GM23338 (cell line): ENCODE measurements at regions not wholly inside any gene's neighbourhood (a gene's known extent, or its start where the extent isn't known, plus 50 kb on each side); places are given as distances from the start of the nearest gene placed in this dataset.

Source experiments
- ATAC-seq: fragments of 200-7000 bp; cut with Tn5 transposase; 3 replicates; pipeline ENCODE4 v1.9.1; 2020
- DNase-seq: peaks from one replicate; pipeline ENCODE4 v3.0.0-alpha.2; 2015; ENCODE audit warnings: low spot score
- H2AFZ ChIP-seq: fragments of 200-600 bp; sonication (generic); 2 replicates; pipeline ENCODE4 v1.8.0; 2016; ENCODE audit warnings: antibody characterized with exemption, mild to moderate bottlenecking, moderate library complexity
- H3F3A ChIP-seq: fragments of 200-600 bp; sonication (generic); replicated peaks from 2 replicates; pipeline ENCODE4 v1.8.0; 2017; ENCODE audit warnings: antibody characterized with exemption, mixed run types, low read depth
- H3K27ac ChIP-seq: fragments of 200-600 bp; sonication (generic); 2 replicates; pipeline ENCODE4 v1.6.1; 2016; ENCODE audit warnings: low read depth
- H3K27me3 ChIP-seq: fragments of 200-600 bp; sonication (generic); 2 replicates; pipeline ENCODE4 v1.8.0; 2016; ENCODE audit warnings: mild to moderate bottlenecking, mixed run types, moderate library complexity; ENCODE audit not compliant: insufficient read depth
- H3K36me3 ChIP-seq: fragments of 200-600 bp; sonication (generic); 2 replicates; pipeline ENCODE4 v1.8.0; 2016; ENCODE audit warnings: mild to moderate bottlenecking; ENCODE audit not compliant: insufficient read depth
- H3K4me1 ChIP-seq: fragments of 200-600 bp; sonication (generic); 2 replicates; pipeline ENCODE4 v1.8.0; 2016; ENCODE audit warnings: mild to moderate bottlenecking, moderate library complexity; ENCODE audit not compliant: insufficient read depth
- H3K4me2 ChIP-seq: fragments of 200-600 bp; sonication (generic); 2 replicates; pipeline ENCODE4 v1.7.1; 2017; ENCODE audit warnings: mixed run types
- H3K4me3 ChIP-seq: fragments of 200-600 bp; sonication (generic); 2 replicates; pipeline ENCODE4 v1.6.1; 2016; ENCODE audit warnings: mixed run types
- H3K79me2 ChIP-seq: fragments of 200-600 bp; sonication (generic); replicated peaks from 2 replicates; pipeline ENCODE4 v1.8.0; 2017; ENCODE audit warnings: mild to moderate bottlenecking; ENCODE audit not compliant: insufficient read depth
- H3K9me2 ChIP-seq: fragments of 200-600 bp; sonication (generic); 2 replicates; pipeline ENCODE4 v1.8.0; 2017; ENCODE audit not compliant: insufficient read depth
- H4K20me1 ChIP-seq: fragments of 200-600 bp; sonication (generic); replicated peaks from 2 replicates; pipeline ENCODE4 v1.8.0; 2017; ENCODE audit warnings: mild to moderate bottlenecking; ENCODE audit not compliant: insufficient read depth
- H3K27ac Mint-ChIP-seq: 2 replicates; pipeline ENCODE4 v1.8.0; 2020; ENCODE audit warnings: inconsistent platforms, mild to moderate bottlenecking, moderate library complexity, mixed read lengths
- H3K27me3 Mint-ChIP-seq: 3 replicates; pipeline ENCODE4 v1.8.0; 2022; ENCODE audit warnings: low read depth, mild to moderate bottlenecking, moderate library complexity, mixed read lengths, inconsistent platforms; ENCODE audit not compliant: insufficient read depth, poor library complexity
- H3K36me3 Mint-ChIP-seq: 3 replicates; pipeline ENCODE4 v1.8.0; 2021; ENCODE audit warnings: low read depth, mild to moderate bottlenecking, inconsistent platforms, moderate library complexity, mixed read lengths
- H3K4me1 Mint-ChIP-seq: 3 replicates; pipeline ENCODE4 v1.8.0; 2020; ENCODE audit warnings: mild to moderate bottlenecking, inconsistent platforms, mixed read lengths
- H3K4me3 Mint-ChIP-seq: 3 replicates; pipeline ENCODE4 v1.8.0; 2021; ENCODE audit warnings: moderate library complexity, mild to moderate bottlenecking, inconsistent platforms, mixed read lengths
- H3K9me3 Mint-ChIP-seq: 3 replicates; pipeline ENCODE4 v1.8.0; 2020; ENCODE audit warnings: moderate library complexity, mild to moderate bottlenecking, inconsistent platforms, mixed read lengths
- POLR2AphosphoS5 ChIP-seq: IDR thresholded peaks from 2 replicates; pipeline ENCODE4 v1.6.1; 2016; ENCODE audit warnings: antibody characterized with exemption, low read depth
- ZNF462 ChIP-seq: fragments of 250-450 bp; sonication (Bioruptor Pico); IDR thresholded peaks from 2 replicates; pipeline ENCODE4 v1.5.0; 2020; ENCODE audit warnings: mild to moderate bottlenecking, moderate library complexity
- TF ChIP-seq, protein P1 (sequence below), 2 experiments: fragments of 200-600 bp in 1 of 2; sonication (generic) in 1 of 2; conservative IDR thresholded peaks; 2 replicates each; pipeline versions ENCODE4 v1.5.1 to v1.6.1; 2016 to 2017; ENCODE audit warnings: antibody characterized with exemption in 2 of 2, low read depth in 2 of 2, mild to moderate bottlenecking in 2 of 2, moderate library complexity in 1 of 2

DNA sequence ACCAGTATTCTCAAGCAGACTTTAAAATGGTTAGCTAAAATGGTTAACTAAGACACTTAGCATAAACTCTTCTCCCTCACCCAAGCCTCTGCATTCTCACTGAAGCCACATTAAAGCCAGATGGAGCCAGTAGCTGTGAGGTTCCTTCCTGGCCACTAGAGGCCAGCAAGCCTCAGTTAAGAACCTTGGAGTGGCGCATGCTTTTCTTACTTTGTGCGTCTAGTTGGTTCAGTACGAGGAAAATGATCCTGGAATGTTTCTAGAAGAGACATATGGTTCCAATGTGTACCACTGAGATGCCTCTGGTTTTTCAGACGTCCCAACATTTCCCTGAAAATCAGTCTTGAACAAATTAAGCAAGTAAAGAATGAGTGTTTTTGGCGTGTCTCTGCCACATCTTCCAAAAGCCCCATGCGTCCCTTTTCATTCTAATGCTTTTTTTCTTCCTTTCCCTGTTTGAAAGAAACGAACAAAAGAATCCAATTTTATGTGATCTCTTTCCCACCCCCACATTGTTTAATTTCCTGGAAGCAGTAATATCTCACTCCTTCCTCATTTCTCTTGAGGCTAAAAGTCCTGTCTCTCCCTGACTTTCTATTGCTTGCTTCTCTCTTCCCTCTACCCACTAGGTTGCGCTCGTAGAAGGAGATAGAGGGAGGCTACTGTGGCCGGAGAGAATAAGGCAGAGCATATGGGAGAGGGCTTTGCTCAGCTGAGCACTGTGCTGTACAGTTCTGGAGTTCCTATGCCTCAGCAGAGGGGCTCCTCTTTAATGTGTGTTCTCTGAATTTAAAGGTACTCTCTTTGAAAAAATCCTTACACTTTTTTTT, 82.9 kb upstream of the TAB3 start:
- DNase-seq = peak; percentile 51
- H3K4me3 ChIP-seq = no peak overlapping the region; the same call in 1 of the 2 replicates

More for the DNA sequence above, 82.9 kb upstream of the TAB3 start:
- TF ChIP-seq, protein P1, sequence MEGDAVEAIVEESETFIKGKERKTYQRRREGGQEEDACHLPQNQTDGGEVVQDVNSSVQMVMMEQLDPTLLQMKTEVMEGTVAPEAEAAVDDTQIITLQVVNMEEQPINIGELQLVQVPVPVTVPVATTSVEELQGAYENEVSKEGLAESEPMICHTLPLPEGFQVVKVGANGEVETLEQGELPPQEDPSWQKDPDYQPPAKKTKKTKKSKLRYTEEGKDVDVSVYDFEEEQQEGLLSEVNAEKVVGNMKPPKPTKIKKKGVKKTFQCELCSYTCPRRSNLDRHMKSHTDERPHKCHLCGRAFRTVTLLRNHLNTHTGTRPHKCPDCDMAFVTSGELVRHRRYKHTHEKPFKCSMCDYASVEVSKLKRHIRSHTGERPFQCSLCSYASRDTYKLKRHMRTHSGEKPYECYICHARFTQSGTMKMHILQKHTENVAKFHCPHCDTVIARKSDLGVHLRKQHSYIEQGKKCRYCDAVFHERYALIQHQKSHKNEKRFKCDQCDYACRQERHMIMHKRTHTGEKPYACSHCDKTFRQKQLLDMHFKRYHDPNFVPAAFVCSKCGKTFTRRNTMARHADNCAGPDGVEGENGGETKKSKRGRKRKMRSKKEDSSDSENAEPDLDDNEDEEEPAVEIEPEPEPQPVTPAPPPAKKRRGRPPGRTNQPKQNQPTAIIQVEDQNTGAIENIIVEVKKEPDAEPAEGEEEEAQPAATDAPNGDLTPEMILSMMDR (conservative IDR thresholded peaks at IDR 0.05; ENCODE audit: low read depth in 2 of 2) = peak; percentile 62 to 74
- TF ChIP-seq POLR2AphosphoS5 (no peak), ZNF462 (CRISPR knock-in tag) (no peak)
- Histone ChIP-seq H3K36me3 (no peaks in the 10 kb centered on the region), H3K4me2 (peak overlapping the region; percentile 41), H4K20me1 (no peaks in the 10 kb centered on the region), H3K27ac (no peak overlapping the region), H3K4me1 (no peaks in the 10 kb centered on the region), H3K79me2 (no peaks in the 10 kb centered on the region), H3K9me2 (no peaks in the 10 kb centered on the region), H3F3A (no peaks in the 10 kb centered on the region), H2AFZ (peak overlapping the region; percentile 5; the same call in 1 of the 2 replicates), H3K27me3 (0 out of 2 replicates have a peak, but pooled peaks cover 4% of the 10 kb centered on the region)
- H3K4me1 Mint-ChIP-seq = peaks cover 13% of the 10 kb centered on the region; the same call in 2 of the 3 replicates
- H3K9me3 Mint-ChIP-seq = no peaks in the 10 kb centered on the region
- H3K4me3 Mint-ChIP-seq = peak overlapping the region; percentile 62
- peak; percentile 92 for ATAC-seq
- no peak overlapping the region for H3K27ac Mint-ChIP-seq
- no peaks in the 10 kb centered on the region for H3K36me3 Mint-ChIP-seq
- H3K27me3 Mint-ChIP-seq = peaks cover 3% of the 10 kb centered on the region
